Esophagus (tissue), 2 donors: ENCODE measurements at regions not wholly inside any gene's neighbourhood (a gene's known extent, or its start where the extent isn't known, plus 50 kb on each side); places are given as distances from the start of the nearest gene placed in this dataset.

Experiments used
- H3K27ac ChIP-seq, 2 donors: one replicate each; pipeline ENCODE4 v1.5.1; 2013; ENCODE audit warnings: low read depth in 2 of 2, mild to moderate bottlenecking in 2 of 2, inconsistent platforms in 1 of 2, low read length in 1 of 2, moderate library complexity in 1 of 2
- H3K27me3 ChIP-seq, 2 donors: one replicate each; pipeline ENCODE4 v1.6.1; 2013; ENCODE audit warnings: low read length in 2 of 2, control low read depth in 1 of 2, mild to moderate bottlenecking in 1 of 2; ENCODE audit not compliant: insufficient read depth in 2 of 2, control insufficient read depth in 1 of 2
- H3K36me3 ChIP-seq, 2 donors: one replicate each; pipeline ENCODE4 v1.6.1; 2013; ENCODE audit warnings: low read length in 1 of 2; ENCODE audit not compliant: control insufficient read depth in 2 of 2, insufficient read depth in 2 of 2
- H3K4me1 ChIP-seq, 2 donors: one replicate each; pipeline ENCODE4 v1.6.1; 2013; ENCODE audit warnings: low read length in 1 of 2; ENCODE audit not compliant: control insufficient read depth in 2 of 2, insufficient read depth in 2 of 2
- H3K4me3 ChIP-seq, 2 donors: one replicate each; pipeline ENCODE4 v1.5.1; 2013; ENCODE audit warnings: low read length in 2 of 2, mild to moderate bottlenecking in 2 of 2, low read depth in 1 of 2, moderate library complexity in 1 of 2
- H3K9me3 ChIP-seq, 2 donors: one replicate each; pipeline ENCODE4 v1.6.1; 2013; ENCODE audit warnings: mild to moderate bottlenecking in 2 of 2, low read depth in 1 of 2, low read length in 1 of 2, moderate library complexity in 1 of 2; ENCODE audit not compliant: control insufficient read depth in 2 of 2, insufficient read depth in 1 of 2
- WGBS, 2 donors: extraction: QIAGEN DNeasy Blood & Tissue Kit; methylation state at CpG; one replicate each; pipeline ENCODE4 v1.1.7; 2013; 5-methylcytosine and 5-hydroxymethylcytosine counted together
- donor health status: healthy with polysubstance abuse.
- donor health status: Bipolar disorder and iron deficiency.

DNA sequence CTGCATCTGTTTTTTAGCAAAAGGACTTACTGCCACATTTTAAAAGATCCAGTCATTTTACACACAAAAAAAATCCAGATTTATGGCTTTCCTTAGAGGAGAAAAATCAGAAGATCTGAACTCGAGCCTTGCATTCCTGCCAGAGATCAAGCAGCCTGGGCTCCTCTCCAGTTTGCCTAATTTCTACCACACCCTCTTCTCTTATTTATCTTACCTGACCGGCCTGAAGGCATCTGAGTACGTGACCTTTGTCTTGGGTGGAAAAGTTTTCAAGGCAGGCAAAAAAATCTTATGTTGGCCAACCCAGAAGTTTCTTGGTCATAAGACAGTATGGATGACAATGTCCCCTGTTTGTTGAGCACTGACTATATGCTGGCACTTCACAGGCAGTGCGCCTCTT is 60.3 kb downstream of the CHRD start:
- 42 to 50% methylated on average over 4 of the region's 4 CpGs for WGBS, 2 donors
- H3K27ac ChIP-seq: peak overlapping the region; percentile 55 to 62

DNA sequence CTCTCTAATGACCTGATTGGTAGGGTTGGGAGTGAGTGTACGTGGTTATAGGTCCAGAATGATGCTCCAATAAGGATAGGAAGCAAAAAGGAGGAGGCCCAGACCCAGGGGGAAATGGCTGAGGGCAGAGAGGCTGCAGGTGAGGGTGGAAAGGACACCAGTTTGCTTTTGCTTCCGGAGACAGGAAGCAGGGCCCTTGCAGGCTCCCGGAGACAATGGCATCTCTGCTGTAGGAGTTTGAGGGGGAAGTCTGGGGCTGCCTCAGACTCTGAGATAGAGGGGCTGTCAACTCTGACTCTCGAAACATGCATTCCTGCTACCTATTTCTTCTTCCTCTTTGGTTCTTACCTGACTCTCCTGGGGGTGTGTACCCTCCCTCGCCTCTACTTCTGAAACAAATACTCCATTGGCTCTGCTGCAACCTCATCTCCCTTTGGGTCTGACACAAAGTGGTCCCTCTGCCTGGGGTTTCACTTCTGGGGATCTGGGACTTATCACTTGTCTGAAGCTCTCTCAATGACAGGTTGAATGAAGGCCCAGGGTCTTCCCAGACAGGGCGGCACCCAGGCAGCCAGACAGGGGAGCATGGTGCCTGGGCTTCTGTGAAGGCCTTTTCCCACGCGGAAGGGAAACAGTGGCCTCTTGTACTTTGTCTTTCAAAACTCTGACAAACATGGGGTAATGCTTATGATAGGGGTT is 61.5 kb downstream of the CHRD start:
- 73 to 77% methylated on average over 8 of the region's 8 CpGs for WGBS, 2 donors
- Histone ChIP-seq H3K27me3 (no peaks in the 10 kb centered on the region), H3K36me3 (no peaks in the 10 kb centered on the region), H3K27ac (no peak overlapping the region), H3K4me3 (no peak overlapping the region), H3K4me1 (peaks cover 0 to 15% of the 10 kb centered on the region in 2 donors), H3K9me3 (no peaks in the 10 kb centered on the region)

More for the DNA sequence above, 60.3 kb downstream of the CHRD start:
- Histone ChIP-seq H3K36me3 (no peaks in the 10 kb centered on the region), H3K4me1 (peaks cover 0 to 15% of the 10 kb centered on the region in 2 donors), H3K9me3 (no peaks in the 10 kb centered on the region), H3K27me3 (no peaks in the 10 kb centered on the region), H3K4me3 (no peak overlapping the region)

DNA sequence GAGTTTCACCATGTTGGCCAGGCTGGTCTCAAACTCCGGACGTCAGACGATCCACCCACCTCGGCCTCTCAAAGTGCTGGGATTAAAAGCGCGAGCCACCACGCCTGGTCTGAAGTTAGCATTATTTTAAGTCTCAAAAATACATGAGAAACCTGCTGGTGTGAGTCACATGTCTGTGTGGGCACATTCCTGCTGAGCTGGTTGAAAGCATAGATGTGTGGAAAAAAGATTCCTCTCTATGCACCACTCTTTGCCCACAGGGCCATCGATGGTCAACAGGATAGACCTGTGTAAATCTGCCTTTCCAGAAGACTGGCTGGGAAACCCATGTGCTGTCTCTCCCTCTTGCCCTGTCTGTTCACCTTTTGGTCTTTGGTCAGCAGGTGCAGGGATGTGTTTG is 63.5 kb downstream of the CHRD start:
- H3K4me3 ChIP-seq: no peak overlapping the region
- no peaks in the 10 kb centered on the region for H3K9me3 ChIP-seq
- no peaks in the 10 kb centered on the region for H3K36me3 ChIP-seq
- peaks cover 5 to 20% of the 10 kb centered on the region in 2 donors for H3K4me1 ChIP-seq
- H3K27ac ChIP-seq: peak overlapping the region; percentile 68 to 91
- no peaks in the 10 kb centered on the region for H3K27me3 ChIP-seq
- 60 to 75% methylated on average over 8 of the region's 8 CpGs for WGBS, 2 donors

DNA sequence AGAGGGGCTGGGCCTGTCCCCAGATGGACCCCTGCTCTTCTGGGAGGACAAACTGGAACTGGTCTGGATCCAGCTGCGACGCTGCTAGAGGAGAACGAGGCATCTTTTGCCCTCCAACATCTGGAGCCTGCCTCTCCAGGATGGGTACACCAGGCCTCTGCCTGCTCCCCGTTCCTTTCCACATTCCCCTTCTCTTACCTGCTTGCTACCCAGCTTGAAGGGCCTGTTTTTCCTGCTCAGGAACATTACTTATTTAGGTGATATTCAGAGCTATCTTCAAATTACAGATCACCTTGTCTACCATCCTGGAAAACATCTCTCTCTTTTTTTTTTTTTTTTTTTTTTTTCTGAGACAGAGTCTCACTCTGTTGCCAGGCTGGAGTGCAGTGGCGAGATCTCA is 64.0 kb downstream of the CHRD start:
- peak overlapping the region; percentile 68 to 91 for H3K27ac ChIP-seq
- 68 to 75% methylated on average over 5 of the region's 5 CpGs for WGBS, 2 donors
- peaks cover 6 to 22% of the 10 kb centered on the region in 2 donors for H3K4me1 ChIP-seq
- H3K36me3 ChIP-seq: no peaks in the 10 kb centered on the region
- H3K4me3 ChIP-seq: no peak overlapping the region
- no peaks in the 10 kb centered on the region for H3K9me3 ChIP-seq
- no peaks in the 10 kb centered on the region for H3K27me3 ChIP-seq

DNA sequence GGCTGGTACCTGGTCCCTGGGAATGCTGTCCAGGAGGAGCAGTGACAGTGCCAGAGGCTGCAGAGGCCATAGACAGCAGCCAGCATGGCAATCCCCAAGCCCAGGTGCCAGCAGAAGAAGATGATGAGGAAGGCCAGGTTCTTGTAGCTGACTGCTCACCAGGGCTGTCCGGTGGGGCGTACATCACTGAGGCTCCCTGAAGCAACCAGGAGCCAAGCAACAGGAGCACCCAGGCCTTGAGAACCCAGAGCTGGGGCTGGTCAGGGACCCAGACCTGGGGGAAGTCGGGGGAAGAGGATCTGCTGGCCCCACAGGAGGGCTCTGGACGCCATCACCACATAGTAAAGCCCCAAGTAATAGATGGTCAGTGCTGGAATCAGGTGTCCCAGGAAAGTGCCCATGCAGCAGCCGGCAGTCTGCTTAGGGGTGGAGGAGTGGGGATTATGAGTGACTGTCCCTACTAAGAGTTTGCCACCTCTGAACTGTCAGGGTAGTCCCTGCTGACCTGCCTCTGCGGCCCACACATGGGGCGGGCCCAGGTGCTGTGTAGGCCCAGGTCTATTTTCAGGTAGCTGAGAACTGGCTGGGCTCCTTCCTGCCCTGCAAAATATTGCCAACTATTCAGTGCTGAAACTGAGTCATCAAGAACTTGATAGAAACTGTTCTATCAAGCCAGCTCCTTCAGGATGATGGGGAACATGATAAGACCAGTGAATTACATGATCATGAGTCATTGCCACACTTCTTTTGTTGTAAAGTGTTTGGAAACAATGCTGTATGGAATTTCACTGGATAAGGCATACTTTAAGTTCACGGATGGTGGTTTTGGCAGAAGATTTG is 68.7 kb downstream of the CHRD start:
- Histone ChIP-seq H3K4me3 (no peak overlapping the region), H3K9me3 (no peaks in the 10 kb centered on the region), H3K36me3 (no peaks in the 10 kb centered on the region), H3K4me1 (peaks cover 6 to 16% of the 10 kb centered on the region in 2 donors), H3K27me3 (no peaks in the 10 kb centered on the region), H3K27ac (peak overlapping the region; percentile 62 to 88)
- 58 to 72% methylated on average over 8 of the region's 8 CpGs for WGBS, 2 donors

DNA sequence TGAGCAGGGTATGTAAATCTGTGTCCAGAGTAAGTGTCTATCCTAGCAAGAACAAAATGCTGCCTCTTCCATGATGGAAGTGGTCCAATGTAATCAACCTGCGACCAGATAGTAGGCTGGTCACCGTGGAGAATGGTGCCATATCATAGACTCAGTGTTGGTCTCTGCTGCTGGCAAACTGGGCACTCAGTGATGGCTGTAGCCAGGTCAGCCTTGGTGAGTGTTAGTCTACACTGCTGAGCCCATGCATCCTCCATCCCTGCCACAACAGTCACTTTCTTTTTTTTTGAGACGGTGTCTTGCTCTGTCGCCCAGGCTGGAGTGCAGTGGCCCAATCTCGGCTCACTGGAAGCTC is 69.3 kb downstream of the CHRD start:
- Histone ChIP-seq H3K4me3 (no peak overlapping the region), H3K27ac (peak overlapping the region; percentile 55 to 62), H3K4me1 (peaks cover 6 to 13% of the 10 kb centered on the region in 2 donors), H3K36me3 (no peaks in the 10 kb centered on the region), H3K27me3 (no peaks in the 10 kb centered on the region), H3K9me3 (no peaks in the 10 kb centered on the region)
- 66 to 72% methylated on average over 5 of the region's 5 CpGs for WGBS, 2 donors

DNA sequence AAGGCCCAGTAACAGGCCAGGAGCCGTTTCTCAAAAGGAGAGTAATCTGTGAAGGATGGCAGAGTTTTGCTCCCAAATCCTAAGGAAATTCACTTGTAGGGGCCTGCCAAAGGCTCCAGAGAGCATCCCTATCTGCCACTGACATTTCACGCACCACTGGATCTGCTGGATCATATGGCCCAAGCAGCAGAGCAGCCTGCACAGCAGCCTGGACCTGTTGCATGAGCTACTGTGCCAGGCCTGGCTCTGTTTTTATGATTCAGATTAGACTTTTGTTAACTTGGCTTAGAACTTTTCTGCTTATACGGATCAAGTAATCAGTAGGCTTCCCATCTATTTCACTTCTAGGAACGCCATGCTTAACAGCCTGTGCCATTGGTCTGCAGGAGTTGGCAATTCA is 70.7 kb downstream of the CHRD start:
- H3K4me1 ChIP-seq: peaks cover 6 to 13% of the 10 kb centered on the region in 2 donors
- no peak overlapping the region for H3K4me3 ChIP-seq
- no peaks in the 10 kb centered on the region for H3K27me3 ChIP-seq
- WGBS, 2 donors: 64 to 69% methylated on average over 4 of the region's 4 CpGs
- no peaks in the 10 kb centered on the region for H3K36me3 ChIP-seq
- H3K27ac ChIP-seq: peak overlapping the region in 1 of 2 donors; percentile 26
- no peaks in the 10 kb centered on the region for H3K9me3 ChIP-seq

DNA sequence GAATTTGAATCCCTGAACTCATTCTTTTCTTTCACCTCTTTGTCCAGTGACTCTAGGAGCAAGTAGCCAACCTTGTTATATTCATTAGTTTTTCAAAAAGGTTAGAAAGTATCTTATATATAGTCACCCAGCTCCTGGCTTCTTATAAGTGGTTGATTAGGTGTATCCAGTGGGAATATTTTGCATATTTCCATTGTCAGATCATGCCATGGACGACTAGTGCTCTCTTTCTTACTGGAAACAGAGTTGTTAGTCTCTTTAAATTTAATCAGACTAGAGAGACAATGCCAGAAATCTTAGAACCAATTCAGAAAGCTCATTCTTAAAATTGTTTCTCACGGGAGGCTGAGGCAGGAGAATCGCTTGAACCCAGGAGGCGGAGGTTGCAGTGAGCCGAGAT is 73.4 kb downstream of the CHRD start:
- 78 to 84% methylated on average over 5 of the region's 5 CpGs for WGBS, 2 donors
- no peak overlapping the region for H3K27ac ChIP-seq
- H3K4me3 ChIP-seq: no peak overlapping the region
- H3K27me3 ChIP-seq: no peaks in the 10 kb centered on the region
- H3K36me3 ChIP-seq: no peaks in the 10 kb centered on the region
- H3K9me3 ChIP-seq: peaks cover 0 to 2% of the 10 kb centered on the region in 2 donors
- peaks cover 2 to 9% of the 10 kb centered on the region in 2 donors for H3K4me1 ChIP-seq

DNA sequence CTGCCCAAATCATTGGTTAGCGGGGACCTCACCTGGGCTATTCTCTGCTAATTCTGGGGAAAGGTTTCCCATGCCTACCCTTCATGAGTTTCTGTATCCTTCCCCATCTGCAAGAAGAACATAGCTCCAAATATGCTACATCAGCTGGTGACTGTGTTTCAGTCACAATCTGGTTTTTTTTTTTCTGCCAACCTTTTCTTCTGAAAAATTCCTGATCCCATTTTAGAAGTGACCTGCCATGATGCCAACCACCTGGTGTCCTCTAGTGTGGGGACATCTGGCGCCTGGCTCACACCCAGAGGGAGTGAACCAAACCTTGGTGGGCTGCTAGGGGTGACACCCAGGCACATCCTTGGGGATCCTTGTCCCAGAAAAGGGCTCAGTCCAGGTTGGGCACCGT is 76.1 kb downstream of the CHRD start:
- Histone ChIP-seq H3K27ac (no peak overlapping the region), H3K9me3 (peaks cover 0 to 2% of the 10 kb centered on the region in 2 donors), H3K36me3 (no peaks in the 10 kb centered on the region), H3K27me3 (no peaks in the 10 kb centered on the region), H3K4me1 (no peaks in the 10 kb centered on the region), H3K4me3 (no peak overlapping the region)
- WGBS, 2 donors: 81 to 84% methylated on average over 3 of the region's 3 CpGs
